C1 segment of cervical spinal cord (tissue), 14 donors: ENCODE measurements at regions not wholly inside any gene's neighbourhood (a gene's known extent, or its start where the extent isn't known, plus 50 kb on each side); places are given as distances from the start of the nearest gene placed in this dataset.
"Not testable (repeated sequence)": the region's sequence is repeated elsewhere in the genome, so short reads cannot be mapped to it uniquely, and the experiment has no call there.

Experiments used
- DNase-seq, 14 donors: peaks; one replicate each; lab custom pipeline; 2025; lab: John Stamatoyannopoulos, UW

- DNase-seq: no peak
These were observed 123.7 kb downstream of the KLF6 start for GRCh38 chr10:3661271-3661670.

GRCh38 chr10:3660753-3661152 lies 124.3 kb downstream of the KLF6 start:
- DNase-seq: no peak

- DNase-seq: no peak
These were observed 125.6 kb downstream of the KLF6 start for GRCh38 chr10:3659203-3659917.

- no peak for DNase-seq
These were observed 126.2 kb downstream of the KLF6 start for GRCh38 chr10:3658766-3659165.

GRCh38 chr10:3656214-3656613 lies 128.8 kb downstream of the KLF6 start:
- DNase-seq: no peak

- DNase-seq: no peak
These were observed 129.5 kb downstream of the KLF6 start for GRCh38 chr10:3655528-3655927.

GRCh38 chr10:3654980-3655379 lies 130.0 kb downstream of the KLF6 start:
- DNase-seq: no peak

GRCh38 chr10:3654496-3654895 lies 130.5 kb downstream of the KLF6 start:
- no peak for DNase-seq

GRCh38 chr10:3653303-3653702 lies 131.7 kb downstream of the KLF6 start:
- not testable (repeated sequence) for DNase-seq

GRCh38 chr10:3652886-3653285 lies 132.1 kb downstream of the KLF6 start:
- DNase-seq: no peak

GRCh38 chr10:3651969-3652653 lies 132.9 kb downstream of the KLF6 start:
- no peak for DNase-seq

GRCh38 chr10:3648576-3648975 lies 136.4 kb downstream of the KLF6 start:
- no peak for DNase-seq

- DNase-seq: no peak
These were observed 136.8 kb downstream of the KLF6 start for GRCh38 chr10:3648170-3648569.

- DNase-seq: no peak
These were observed 137.9 kb downstream of the KLF6 start for GRCh38 chr10:3647074-3647473.

- no peak for DNase-seq
These were observed 139.6 kb downstream of the KLF6 start for GRCh38 chr10:3645406-3645805.

- no peak for DNase-seq
These were observed 144.2 kb downstream of the KLF6 start for GRCh38 chr10:3640816-3641215.

GRCh38 chr10:3639546-3639945 lies 145.5 kb downstream of the KLF6 start:
- DNase-seq: no peak

GRCh38 chr10:3636356-3637181 lies 148.4 kb downstream of the KLF6 start:
- no peak for DNase-seq

GRCh38 chr10:3635697-3636096 lies 149.3 kb downstream of the KLF6 start:
- no peak for DNase-seq

GRCh38 chr10:3635211-3635671 lies 149.8 kb downstream of the KLF6 start:
- no peak for DNase-seq

- not testable (repeated sequence) for DNase-seq
These were observed 150.4 kb downstream of the KLF6 start for GRCh38 chr10:3634646-3635045.

GRCh38 chr10:3631701-3632330 lies 153.2 kb downstream of the KLF6 start:
- no peak for DNase-seq
